Pancreas (tissue), 10 donors: ENCODE measurements at regions not wholly inside any gene's neighbourhood (a gene's known extent, or its start where the extent isn't known, plus 50 kb on each side); places are given as distances from the start of the nearest gene placed in this dataset.
A peak's percentile ranks its signal among the peaks of the same experiment; 100 is the strongest.

ENCODE experiments used
- ATAC-seq, 4 donors: fragments of 200-7000 bp; cut with Tn5 transposase; one replicate each; pipeline versions ENCODE4 v1.8.0 to v1.9.1; 2020; ENCODE audit warnings: mild to moderate bottlenecking in 4 of 4, moderate library complexity in 4 of 4
- DNase-seq, 6 donors: peaks; one replicate each; pipeline ENCODE4 v3.0.0-alpha.2; 2020
- FAIRE-seq: peaks from 2 replicates; lab custom pipeline; 2012; peaks lifted over from hg19 to GRCh38; lab: Jason Lieb, UNC
- H3K27ac ChIP-seq, 4 donors: fragments of 200-600 bp; sonication (generic); 1 replicate in 3 of 4; 2 replicates in 1 of 4; pipeline versions ENCODE4 v1.5.0 to v1.8.0; 2020
- H3K27me3 ChIP-seq, 4 donors: fragments of 200-600 bp; one replicate each; pipeline ENCODE4 v1.8.0; 2021
- H3K36me3 ChIP-seq, 3 donors: fragments of 200-600 bp; sonication (generic) in 1 of 3; one replicate each; pipeline versions ENCODE4 v1.5.0 to v1.8.0; 2020 to 2021
- H3K4me1 ChIP-seq, 3 donors: fragments of 200-600 bp; one replicate each; pipeline ENCODE4 v1.8.0; 2021
- H3K4me3 ChIP-seq, 4 donors: fragments of 200-600 bp; sonication (generic) in 2 of 4; one replicate each; pipeline versions ENCODE4 v1.5.0 to v1.8.0; 2020 to 2021
- H3K9me3 ChIP-seq, 4 donors: fragments of 200-600 bp; one replicate each; pipeline ENCODE4 v1.8.0; 2021
- WGBS, 2 donors: extraction: QIAGEN DNeasy Blood & Tissue Kit; methylation state at CpG; one replicate each; pipeline ENCODE4 v1.1.7; 2013; 5-methylcytosine and 5-hydroxymethylcytosine counted together
- intact Hi-C, 3 donors: fragments of 100-400 bp; cut with DNase I; formaldehyde crosslinking; loops; one replicate each; pipeline versions ENCODE4 v1.11.1 to v1.14.2; 2022
- TF ChIP-seq, protein P1 (sequence below), 4 donors: fragments of 200-600 bp; sonication (generic) in 3 of 4; IDR thresholded peaks; one replicate each; pipeline versions ENCODE4 v1.5.0 to v1.8.0; 2021; ENCODE audit warnings: antibody characterized with exemption in 4 of 4
- donor health status: healthy with polysubstance abuse.
- donor health status: DM: no; HTN: no; CAD: no; lungs with moderate emphysema.
- donor health status: DM: no; HTN: no; CAD: no.
- donor health status: control.
- donor health status: control.
- donor health status: Bipolar disorder and iron deficiency.
- donor health status: DM: yes; HTN: yes; CAD: no.
- donor health status: DM: no; HTN: no; CAD: no.
- donor health status: DM: no; HTN: no; CAD: no.
- donor health status: DM: yes; HTN: yes; CAD: no.

DNA sequence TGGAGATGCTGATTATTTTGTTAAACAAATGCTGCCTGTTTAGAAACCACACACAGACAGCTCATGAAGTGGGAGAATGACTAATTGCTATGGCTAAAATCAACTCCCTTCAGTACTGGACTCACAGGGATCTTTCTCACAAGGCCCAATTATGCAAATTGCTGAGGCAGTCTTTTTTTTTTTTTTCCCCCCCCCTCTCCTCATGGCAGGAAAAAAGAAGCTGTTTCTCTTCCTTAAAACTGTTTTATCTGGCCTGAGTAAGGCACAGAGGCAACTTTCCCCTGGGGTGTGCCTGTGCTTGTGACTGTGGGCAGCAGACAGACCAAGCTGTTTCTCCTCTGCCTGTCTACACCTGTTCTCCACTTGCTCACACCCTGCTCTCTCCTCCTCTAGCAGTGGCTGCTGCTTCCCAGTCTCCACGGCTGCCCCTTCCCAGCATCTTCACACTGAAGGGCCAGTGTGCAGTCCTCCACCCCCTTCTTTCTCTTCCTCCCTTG, 65.4 kb upstream of the STEAP1B start:
- WGBS, 2 donors, result 81% methylated on average over 1 of the region's 1 CpG

DNA sequence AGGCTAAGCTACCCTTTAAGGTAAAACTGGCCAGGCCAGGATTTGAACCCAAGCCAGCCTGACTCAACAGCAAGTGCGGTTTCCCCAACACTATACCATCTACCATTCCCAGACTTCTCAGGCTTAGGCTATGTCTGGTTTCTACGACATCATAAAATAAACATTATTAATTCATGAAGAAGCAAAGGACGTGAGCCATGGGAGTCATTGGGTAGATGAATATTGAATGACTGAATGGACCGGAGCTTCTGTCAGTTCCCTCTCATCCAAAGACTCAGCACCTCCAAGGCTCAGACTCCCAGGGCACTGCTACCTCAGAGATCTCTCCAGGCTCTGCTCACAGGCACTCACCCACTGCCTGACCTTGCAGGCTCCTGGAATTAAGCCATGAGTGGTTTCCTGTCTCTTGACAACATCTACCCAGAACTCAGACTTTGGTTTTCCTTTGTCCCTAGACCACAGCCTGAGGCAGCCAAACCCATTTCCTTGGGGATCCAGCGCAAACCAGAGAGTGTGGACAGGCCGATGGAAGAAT, 64.6 kb upstream of the STEAP1B start:
- no peaks in the 10 kb centered on the region for H3K27me3 ChIP-seq
- WGBS, 2 donors, result 75 to 85% methylated on average over 6 of the region's 6 CpGs
- peak in 2 of 4 donors; percentile 5 to 11 for ATAC-seq
- TF ChIP-seq, protein P1, sequence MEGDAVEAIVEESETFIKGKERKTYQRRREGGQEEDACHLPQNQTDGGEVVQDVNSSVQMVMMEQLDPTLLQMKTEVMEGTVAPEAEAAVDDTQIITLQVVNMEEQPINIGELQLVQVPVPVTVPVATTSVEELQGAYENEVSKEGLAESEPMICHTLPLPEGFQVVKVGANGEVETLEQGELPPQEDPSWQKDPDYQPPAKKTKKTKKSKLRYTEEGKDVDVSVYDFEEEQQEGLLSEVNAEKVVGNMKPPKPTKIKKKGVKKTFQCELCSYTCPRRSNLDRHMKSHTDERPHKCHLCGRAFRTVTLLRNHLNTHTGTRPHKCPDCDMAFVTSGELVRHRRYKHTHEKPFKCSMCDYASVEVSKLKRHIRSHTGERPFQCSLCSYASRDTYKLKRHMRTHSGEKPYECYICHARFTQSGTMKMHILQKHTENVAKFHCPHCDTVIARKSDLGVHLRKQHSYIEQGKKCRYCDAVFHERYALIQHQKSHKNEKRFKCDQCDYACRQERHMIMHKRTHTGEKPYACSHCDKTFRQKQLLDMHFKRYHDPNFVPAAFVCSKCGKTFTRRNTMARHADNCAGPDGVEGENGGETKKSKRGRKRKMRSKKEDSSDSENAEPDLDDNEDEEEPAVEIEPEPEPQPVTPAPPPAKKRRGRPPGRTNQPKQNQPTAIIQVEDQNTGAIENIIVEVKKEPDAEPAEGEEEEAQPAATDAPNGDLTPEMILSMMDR (IDR thresholded peaks at IDR 0.05), result no peak
- H3K9me3 ChIP-seq, result no peaks in the 10 kb centered on the region
- intact Hi-C loops, result no loop called here
- H3K36me3 ChIP-seq, result no peaks in the 10 kb centered on the region
- peaks cover 17 to 39% (median 23%) of the 10 kb centered on the region in 3 donors for H3K4me1 ChIP-seq
- H3K4me3 ChIP-seq, result no peak overlapping the region
- no peak for FAIRE-seq
- DNase-seq, result peak in 1 of 6 donors; percentile 29
- peak overlapping the region in 2 of 4 donors; percentile 10 to 41 for H3K27ac ChIP-seq

More for the DNA sequence above, 65.4 kb upstream of the STEAP1B start:
- Histone ChIP-seq H3K4me1 (peaks cover 17 to 39% (median 23%) of the 10 kb centered on the region in 3 donors), H3K27me3 (no peaks in the 10 kb centered on the region), H3K27ac (peak overlapping the region in 1 of 4 donors; percentile 41), H3K9me3 (no peaks in the 10 kb centered on the region), H3K36me3 (no peaks in the 10 kb centered on the region), H3K4me3 (no peak overlapping the region)
- ATAC-seq, result peak in 2 of 4 donors; percentile 13 to 21
- FAIRE-seq, result no peak
- TF ChIP-seq, protein P1 (IDR thresholded peaks at IDR 0.05), result no peak
- intact Hi-C loops, result no loop called here
- DNase-seq, result no peak

DNA sequence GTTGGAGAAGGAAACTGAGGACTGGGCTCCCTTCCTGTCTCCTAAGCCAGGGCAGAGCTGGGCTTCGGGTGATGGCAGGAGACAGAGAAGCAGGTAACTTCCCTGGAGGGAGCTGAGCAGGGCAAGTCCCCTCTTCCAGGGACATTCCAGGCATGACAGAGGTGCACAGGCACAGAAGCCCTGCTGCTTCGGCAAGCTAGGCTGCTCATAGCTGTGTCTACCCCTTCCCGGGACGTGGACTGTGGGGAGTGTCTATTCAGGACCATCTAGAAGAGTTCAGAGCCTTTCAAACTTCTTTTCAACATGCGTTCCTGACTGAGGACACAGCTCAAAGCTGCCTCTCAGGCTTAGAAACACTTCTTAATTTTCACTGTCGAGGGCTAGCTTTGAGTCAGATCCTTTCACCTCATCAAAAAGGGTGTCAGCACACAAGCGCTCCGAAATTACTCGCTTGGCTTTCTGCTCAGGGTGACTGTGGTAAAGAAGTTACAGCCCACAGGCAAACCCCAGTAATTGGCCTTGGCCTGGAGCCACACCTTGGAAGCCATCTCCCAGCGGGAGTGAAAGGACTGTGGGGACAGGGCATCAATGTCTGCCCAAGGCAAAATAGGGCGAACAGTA, 63.7 kb upstream of the STEAP1B start:
- TF ChIP-seq, protein P1 (IDR thresholded peaks at IDR 0.05), result no peak
- no peaks in the 10 kb centered on the region for H3K27me3 ChIP-seq
- WGBS, 2 donors, result 50 to 62% methylated on average over 11 of the region's 11 CpGs
- H3K27ac ChIP-seq, result peak overlapping the region in 3 of 4 donors; percentile 33 to 45 (median 42)
- ATAC-seq, result peak in 1 of 4 donors; percentile 3
- peaks cover 17 to 39% (median 23%) of the 10 kb centered on the region in 3 donors for H3K4me1 ChIP-seq
- H3K36me3 ChIP-seq, result no peaks in the 10 kb centered on the region
- no peaks in the 10 kb centered on the region for H3K9me3 ChIP-seq
- intact Hi-C loops, result no loop called here
- DNase-seq, result no peak
- FAIRE-seq, result no peak
- peak overlapping the region in 1 of 4 donors; percentile 9 for H3K4me3 ChIP-seq

DNA sequence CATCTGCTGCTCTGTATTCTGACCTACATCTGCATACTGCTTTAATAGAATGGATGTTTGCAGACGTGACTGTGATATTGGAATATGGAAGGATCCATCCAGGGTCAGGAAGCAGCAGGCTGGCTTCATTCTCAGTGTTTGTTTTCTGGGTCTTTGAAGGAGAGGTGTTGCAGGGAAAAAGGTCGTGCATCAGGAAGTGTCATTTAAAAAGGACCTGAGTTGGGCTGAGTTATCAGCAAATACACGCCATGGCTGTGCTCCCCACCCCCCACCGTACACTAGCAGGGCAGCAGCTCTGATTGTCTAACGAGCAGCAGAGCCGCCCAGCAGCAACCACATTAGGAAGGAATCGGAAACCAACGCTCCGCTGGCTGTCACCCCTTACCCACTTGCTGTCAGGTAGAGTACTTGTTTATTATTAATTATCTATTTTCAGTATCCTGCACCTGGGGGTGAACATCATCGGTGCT, 63.1 kb upstream of the STEAP1B start:
- Histone ChIP-seq H3K4me1 (peaks cover 17 to 39% (median 23%) of the 10 kb centered on the region in 3 donors), H3K27ac (peak overlapping the region in 3 of 4 donors; percentile 33 to 45 (median 42)), H3K36me3 (no peaks in the 10 kb centered on the region), H3K4me3 (peak overlapping the region in 1 of 4 donors; percentile 9), H3K9me3 (no peaks in the 10 kb centered on the region), H3K27me3 (no peaks in the 10 kb centered on the region)
- FAIRE-seq (no peak), DNase-seq (no peak), ATAC-seq (no peak)
- WGBS, 2 donors, result 34 to 40% methylated on average over 10 of the region's 10 CpGs
- intact Hi-C loops, result no loop called here
- TF ChIP-seq, protein P1 (IDR thresholded peaks at IDR 0.05), result no peak
